Loucy (cell line): ENCODE measurements at regions not wholly inside any gene's neighbourhood (a gene's known extent, or its start where the extent isn't known, plus 50 kb on each side); places are given as distances from the start of the nearest gene placed in this dataset.
"Not testable (repeated sequence)": the region's sequence is repeated elsewhere in the genome, so short reads cannot be mapped to it uniquely, and the experiment has no call there.

Experiments used
- H2AFZ ChIP-seq: fragments of 200-600 bp; sonication (generic); 2 replicates; pipeline ENCODE4 v1.6.0; 2016; ENCODE audit warnings: antibody characterized with exemption, mild to moderate bottlenecking, low read length, moderate library complexity
- H3F3A ChIP-seq: fragments of 200-600 bp; 2 replicates; pipeline ENCODE4 v1.6.0; 2016; ENCODE audit warnings: antibody characterized with exemption, low read depth, mild to moderate bottlenecking
- H3K27me3 ChIP-seq: fragments of 200-600 bp; sonication (generic); 2 replicates; pipeline ENCODE4 v1.6.1; 2014; ENCODE audit warnings: low read length, mild to moderate bottlenecking; ENCODE audit not compliant: insufficient read depth, poor library complexity, severe bottlenecking
- H3K36me3 ChIP-seq: fragments of 200-600 bp; sonication (generic); 2 replicates; pipeline ENCODE4 v1.6.1; 2016; ENCODE audit warnings: low read length; ENCODE audit not compliant: insufficient read depth
- H3K4me1 ChIP-seq: fragments of 200-600 bp; sonication (generic); 2 replicates; pipeline ENCODE4 v1.5.1; 2014; ENCODE audit warnings: low read length, mild to moderate bottlenecking; ENCODE audit not compliant: insufficient read depth, poor library complexity, severe bottlenecking
- H3K4me2 ChIP-seq: fragments of 200-600 bp; sonication (generic); 2 replicates; pipeline ENCODE4 v1.6.0; 2014; ENCODE audit warnings: antibody characterized with exemption, low read length, low read depth, mild to moderate bottlenecking; ENCODE audit not compliant: poor library complexity, severe bottlenecking
- H3K4me3 ChIP-seq: fragments of 200-600 bp; sonication (generic); 2 replicates; pipeline ENCODE4 v1.5.1; 2014; ENCODE audit warnings: low read length, mild to moderate bottlenecking, mixed read lengths; ENCODE audit not compliant: poor library complexity, severe bottlenecking
- H3K79me2 ChIP-seq: fragments of 200-600 bp; sonication (generic); 2 replicates; pipeline ENCODE4 v1.6.1; 2014; ENCODE audit warnings: low read length; ENCODE audit not compliant: insufficient read depth
- H3K9ac ChIP-seq: fragments of 200-600 bp; sonication (generic); 2 replicates; pipeline ENCODE4 v1.6.0; 2014; ENCODE audit warnings: mild to moderate bottlenecking, low read depth, low read length, moderate library complexity; ENCODE audit not compliant: poor library complexity, severe bottlenecking
- H3K9me2 ChIP-seq: fragments of 200-600 bp; sonication (generic); replicated peaks from 2 replicates; pipeline ENCODE4 v1.6.1; 2016; ENCODE audit warnings: low read depth, low read length, mixed read lengths
- H3K9me3 ChIP-seq: fragments of 200-600 bp; sonication (generic); 2 replicates; pipeline ENCODE4 v1.6.1; 2014; ENCODE audit warnings: mild to moderate bottlenecking, antibody characterized with exemption, low read length, low read depth; ENCODE audit not compliant: insufficient read depth
- H4K20me1 ChIP-seq: fragments of 200-600 bp; sonication (generic); 2 replicates; pipeline ENCODE4 v1.6.0; 2014; ENCODE audit warnings: antibody characterized with exemption, low read length, mild to moderate bottlenecking; ENCODE audit not compliant: insufficient read depth, poor library complexity, severe bottlenecking
- EZH2phosphoT487 ChIP-seq: fragments of 200-600 bp; IDR thresholded peaks from 2 replicates; pipeline ENCODE4 v1.6.1; 2018; ENCODE audit warnings: antibody characterized with exemption, mild to moderate bottlenecking, moderate library complexity, borderline replicate concordance
- TF ChIP-seq, protein P1 (sequence below): fragments of 200-600 bp; sonication (generic); conservative IDR thresholded peaks from 2 replicates; pipeline ENCODE4 v1.5.1; 2014; ENCODE audit warnings: mild to moderate bottlenecking, antibody characterized with exemption, low read length

DNA sequence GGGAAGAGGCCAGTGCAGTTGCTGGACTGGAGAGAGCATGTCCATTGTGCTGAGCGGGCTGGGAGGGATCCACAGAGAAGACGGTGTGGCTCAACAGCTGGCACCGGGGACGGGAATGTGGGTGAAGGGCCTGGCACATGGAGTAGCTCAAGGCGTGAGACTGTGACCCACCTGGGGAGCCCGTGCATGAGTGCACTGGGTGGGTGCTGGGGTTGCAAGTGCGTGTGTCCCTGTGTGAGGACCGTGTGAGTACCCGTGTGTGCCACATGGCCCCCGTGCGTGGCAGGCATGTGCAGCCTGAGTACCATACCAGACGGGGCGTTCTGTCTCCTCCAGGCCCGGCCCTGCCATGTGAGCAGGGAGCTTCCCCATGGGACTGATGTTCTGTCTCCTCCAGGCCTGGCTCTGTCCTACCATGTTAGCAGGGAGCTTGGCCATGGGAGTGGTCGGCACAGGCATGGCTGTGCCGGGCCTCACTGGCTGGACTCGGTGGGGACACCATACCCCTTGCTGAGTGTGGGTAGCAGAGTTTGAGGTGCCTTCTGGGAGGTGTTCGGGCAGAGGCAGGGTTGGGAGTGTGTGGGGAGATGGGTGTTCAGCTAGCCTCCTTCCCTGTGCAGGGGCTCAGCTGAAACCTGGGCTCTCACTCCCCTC is 234.4 kb downstream of the TMEM121 start:
- TF ChIP-seq EZH2phosphoT487: no peak
- TF ChIP-seq, protein P1, sequence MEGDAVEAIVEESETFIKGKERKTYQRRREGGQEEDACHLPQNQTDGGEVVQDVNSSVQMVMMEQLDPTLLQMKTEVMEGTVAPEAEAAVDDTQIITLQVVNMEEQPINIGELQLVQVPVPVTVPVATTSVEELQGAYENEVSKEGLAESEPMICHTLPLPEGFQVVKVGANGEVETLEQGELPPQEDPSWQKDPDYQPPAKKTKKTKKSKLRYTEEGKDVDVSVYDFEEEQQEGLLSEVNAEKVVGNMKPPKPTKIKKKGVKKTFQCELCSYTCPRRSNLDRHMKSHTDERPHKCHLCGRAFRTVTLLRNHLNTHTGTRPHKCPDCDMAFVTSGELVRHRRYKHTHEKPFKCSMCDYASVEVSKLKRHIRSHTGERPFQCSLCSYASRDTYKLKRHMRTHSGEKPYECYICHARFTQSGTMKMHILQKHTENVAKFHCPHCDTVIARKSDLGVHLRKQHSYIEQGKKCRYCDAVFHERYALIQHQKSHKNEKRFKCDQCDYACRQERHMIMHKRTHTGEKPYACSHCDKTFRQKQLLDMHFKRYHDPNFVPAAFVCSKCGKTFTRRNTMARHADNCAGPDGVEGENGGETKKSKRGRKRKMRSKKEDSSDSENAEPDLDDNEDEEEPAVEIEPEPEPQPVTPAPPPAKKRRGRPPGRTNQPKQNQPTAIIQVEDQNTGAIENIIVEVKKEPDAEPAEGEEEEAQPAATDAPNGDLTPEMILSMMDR: no peak
- H3K36me3 ChIP-seq: no peaks in the 10 kb centered on the region

DNA sequence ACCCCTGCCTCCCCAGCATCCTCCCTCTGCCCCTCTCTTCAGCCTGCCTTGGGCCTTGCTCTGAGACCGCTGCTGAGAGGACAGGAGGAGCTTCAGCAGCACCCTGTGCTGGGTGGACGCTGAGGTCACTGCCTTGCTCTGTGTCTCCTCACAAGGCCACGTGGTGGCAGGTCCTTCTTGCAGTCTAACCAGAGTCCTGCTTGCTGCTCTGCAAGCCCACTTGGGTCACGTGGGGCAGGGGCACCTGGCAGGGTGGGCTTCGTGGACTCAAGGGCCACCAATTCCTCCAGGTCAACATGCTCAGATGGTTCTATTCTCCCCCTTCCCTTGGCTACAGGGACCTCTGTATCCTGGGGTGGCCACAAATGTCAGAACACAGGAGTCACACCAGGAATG is 235.0 kb downstream of the TMEM121 start:
- H2AFZ ChIP-seq, H3K4me2 ChIP-seq, H3K79me2 ChIP-seq, H3K9ac ChIP-seq, H3K27me3 ChIP-seq, H4K20me1 ChIP-seq, H3F3A ChIP-seq, H3K4me1 ChIP-seq, H3K9me3 ChIP-seq, H3K4me3 ChIP-seq, H3K36me3 ChIP-seq, H3K9me2 ChIP-seq: not testable (repeated sequence)

More for the DNA sequence above, 234.4 kb downstream of the TMEM121 start:
- no peaks in the 10 kb centered on the region for H3F3A ChIP-seq
- H3K9me2 ChIP-seq: no peaks in the 10 kb centered on the region
- no peaks in the 10 kb centered on the region for H3K4me1 ChIP-seq
- no peak overlapping the region for H3K9ac ChIP-seq
- H3K79me2 ChIP-seq: no peaks in the 10 kb centered on the region
- no peaks in the 10 kb centered on the region for H3K27me3 ChIP-seq
- H3K4me3 ChIP-seq: no peak overlapping the region
- H3K4me2 ChIP-seq: no peak overlapping the region
- no peak overlapping the region for H2AFZ ChIP-seq
- H3K9me3 ChIP-seq: no peaks in the 10 kb centered on the region
- H4K20me1 ChIP-seq: no peaks in the 10 kb centered on the region

DNA sequence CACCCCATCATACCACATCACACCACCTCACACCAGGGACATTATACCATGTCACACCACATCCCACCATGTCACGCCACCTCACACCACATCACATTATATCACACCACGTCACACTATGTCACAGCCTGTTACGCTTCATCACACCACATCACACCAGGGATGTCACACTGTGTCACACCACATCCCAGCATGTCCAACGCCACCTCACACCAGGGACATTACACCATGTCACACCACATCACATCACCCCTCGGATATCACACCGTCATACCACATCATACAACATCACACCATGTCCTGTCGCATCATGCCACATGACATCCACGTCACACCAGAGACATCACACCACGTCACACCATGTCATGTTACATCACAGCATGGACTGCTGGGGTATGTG is 235.5 kb downstream of the TMEM121 start:
- no peaks in the 10 kb centered on the region for H3K4me1 ChIP-seq
- H3K36me3 ChIP-seq: no peaks in the 10 kb centered on the region
- no peaks in the 10 kb centered on the region for H3F3A ChIP-seq
- H3K4me3 ChIP-seq: no peak overlapping the region
- H3K27me3 ChIP-seq: no peaks in the 10 kb centered on the region
- TF ChIP-seq, protein P1: no peak
- H3K4me2 ChIP-seq: no peak overlapping the region
- no peaks in the 10 kb centered on the region for H3K9me3 ChIP-seq
- no peaks in the 10 kb centered on the region for H3K79me2 ChIP-seq
- H4K20me1 ChIP-seq: no peaks in the 10 kb centered on the region
- no peak overlapping the region for H3K9ac ChIP-seq
- H3K9me2 ChIP-seq: no peaks in the 10 kb centered on the region
- H2AFZ ChIP-seq: no peak overlapping the region

DNA sequence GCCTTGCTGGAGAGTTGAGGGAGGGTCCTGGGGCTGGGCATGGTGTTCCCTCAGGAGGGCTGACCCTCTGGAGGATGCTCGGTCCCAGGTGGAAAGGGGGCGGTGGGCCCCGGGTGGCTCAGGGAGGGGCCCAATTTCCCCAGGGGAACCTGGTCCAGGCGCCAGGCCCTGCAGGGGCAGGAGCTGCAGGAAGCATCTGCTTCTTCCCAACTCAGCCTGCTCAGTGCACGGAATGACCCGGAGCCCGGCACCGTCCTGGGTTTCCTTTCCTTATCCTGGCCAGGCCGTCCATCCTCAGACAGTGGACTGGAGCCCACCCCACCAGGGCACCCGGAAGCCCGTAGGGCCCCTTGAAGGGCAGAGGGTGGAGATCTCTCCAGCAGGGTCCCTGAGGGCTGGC is 235.9 kb downstream of the TMEM121 start:
- not testable (repeated sequence) for H3K27me3 ChIP-seq, H3K4me1 ChIP-seq, H3F3A ChIP-seq, H3K4me3 ChIP-seq, H3K4me2 ChIP-seq, H3K36me3 ChIP-seq, H3K79me2 ChIP-seq, H3K9me3 ChIP-seq, H2AFZ ChIP-seq, H3K9ac ChIP-seq, H3K9me2 ChIP-seq, H4K20me1 ChIP-seq

DNA sequence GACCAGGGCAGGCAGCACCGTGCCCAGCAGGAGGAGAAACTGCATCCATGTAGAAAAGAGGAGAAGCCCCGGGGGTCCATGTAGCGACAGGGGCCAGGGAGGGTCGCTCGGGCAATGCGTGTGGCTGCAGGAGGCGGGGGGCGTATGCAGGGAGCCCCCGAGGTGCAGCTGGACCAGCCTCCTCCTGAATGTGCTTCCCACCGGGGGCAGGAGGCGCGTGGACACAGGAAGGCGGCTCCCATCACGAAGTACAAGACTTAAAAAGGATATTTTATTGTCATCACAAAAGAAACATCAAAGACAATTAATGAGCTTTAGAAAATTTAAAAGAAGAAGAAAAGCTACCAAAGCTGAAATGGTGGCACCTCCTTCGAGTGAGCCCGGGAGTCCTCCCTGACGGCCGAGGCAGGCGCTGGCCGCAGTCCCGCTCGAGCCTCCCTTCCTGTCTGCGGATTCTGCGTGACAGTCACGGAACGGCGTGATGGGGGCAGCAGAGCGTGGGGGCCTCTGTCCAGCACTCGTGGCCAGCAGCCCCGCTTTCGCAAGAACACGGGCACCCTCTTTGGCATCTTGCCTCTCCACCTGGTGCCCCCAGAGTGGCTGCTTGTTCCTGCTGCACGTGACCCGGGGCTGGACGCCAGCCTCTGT is 238.0 kb downstream of the TMEM121 start:
- H3K9ac ChIP-seq, H3F3A ChIP-seq, H3K36me3 ChIP-seq, H3K4me1 ChIP-seq, H3K9me2 ChIP-seq, H3K4me3 ChIP-seq, H3K79me2 ChIP-seq, H2AFZ ChIP-seq, H3K4me2 ChIP-seq, H4K20me1 ChIP-seq, H3K9me3 ChIP-seq, H3K27me3 ChIP-seq: not testable (repeated sequence)

DNA sequence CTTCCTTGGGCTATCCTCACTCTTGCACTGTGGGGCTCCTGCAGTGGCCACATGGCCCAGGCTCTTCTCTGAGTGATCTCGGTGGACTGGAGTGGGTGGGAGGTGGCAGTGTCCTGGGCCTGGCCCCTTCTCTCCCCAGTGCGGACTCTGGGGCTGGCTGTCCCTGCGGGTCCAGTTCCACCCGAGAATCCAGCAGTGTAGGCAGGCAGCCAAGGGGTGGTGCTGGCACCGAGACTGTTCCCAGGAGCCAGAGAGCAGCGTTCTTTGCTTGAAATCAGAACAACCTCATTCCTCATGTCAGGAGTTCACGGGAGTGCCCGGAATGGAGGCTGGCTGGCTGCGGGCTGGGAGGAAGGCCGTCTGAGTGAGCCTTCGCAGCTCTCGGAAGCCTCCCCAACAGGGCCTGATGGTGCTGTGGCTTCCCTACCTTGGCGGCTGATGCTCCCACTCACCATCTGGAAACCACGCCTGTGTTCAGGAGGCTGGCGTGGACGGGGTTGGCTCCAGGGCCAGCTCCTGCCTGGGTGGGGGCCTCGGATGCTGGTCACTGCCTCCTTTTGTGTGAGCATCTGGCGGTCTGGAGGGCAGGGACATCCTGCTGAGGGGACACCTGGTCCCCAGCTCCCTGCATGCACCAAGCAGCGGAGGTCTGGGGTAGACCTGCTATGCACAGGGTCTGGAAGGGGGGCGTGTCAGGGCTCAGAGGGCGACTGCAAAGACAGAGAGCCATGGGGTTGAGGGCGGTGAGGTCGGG is 238.9 kb downstream of the TMEM121 start:
- not testable (repeated sequence) for H3K9me2 ChIP-seq, H3K9me3 ChIP-seq, H3K9ac ChIP-seq, H3K4me2 ChIP-seq, H3K27me3 ChIP-seq, H3K4me1 ChIP-seq, H3K36me3 ChIP-seq, H4K20me1 ChIP-seq, H3K4me3 ChIP-seq, H3K79me2 ChIP-seq, H2AFZ ChIP-seq, H3F3A ChIP-seq
